GM23338 (cell line): ENCODE measurements at regions not wholly inside any gene's neighbourhood (a gene's known extent, or its start where the extent isn't known, plus 50 kb on each side); places are given as distances from the start of the nearest gene placed in this dataset.

Source experiments
- ATAC-seq: fragments of 200-7000 bp; cut with Tn5 transposase; 3 replicates; pipeline ENCODE4 v1.9.1; 2020
- DNase-seq: peaks from one replicate; pipeline ENCODE4 v3.0.0-alpha.2; 2015; ENCODE audit warnings: low spot score
- H2AFZ ChIP-seq: fragments of 200-600 bp; sonication (generic); 2 replicates; pipeline ENCODE4 v1.8.0; 2016; ENCODE audit warnings: antibody characterized with exemption, mild to moderate bottlenecking, moderate library complexity
- H3F3A ChIP-seq: fragments of 200-600 bp; sonication (generic); replicated peaks from 2 replicates; pipeline ENCODE4 v1.8.0; 2017; ENCODE audit warnings: antibody characterized with exemption, mixed run types, low read depth
- H3K27ac ChIP-seq: fragments of 200-600 bp; sonication (generic); 2 replicates; pipeline ENCODE4 v1.6.1; 2016; ENCODE audit warnings: low read depth
- H3K27me3 ChIP-seq: fragments of 200-600 bp; sonication (generic); 2 replicates; pipeline ENCODE4 v1.8.0; 2016; ENCODE audit warnings: mild to moderate bottlenecking, mixed run types, moderate library complexity; ENCODE audit not compliant: insufficient read depth
- H3K36me3 ChIP-seq: fragments of 200-600 bp; sonication (generic); 2 replicates; pipeline ENCODE4 v1.8.0; 2016; ENCODE audit warnings: mild to moderate bottlenecking; ENCODE audit not compliant: insufficient read depth
- H3K4me1 ChIP-seq: fragments of 200-600 bp; sonication (generic); 2 replicates; pipeline ENCODE4 v1.8.0; 2016; ENCODE audit warnings: mild to moderate bottlenecking, moderate library complexity; ENCODE audit not compliant: insufficient read depth
- H3K4me2 ChIP-seq: fragments of 200-600 bp; sonication (generic); 2 replicates; pipeline ENCODE4 v1.7.1; 2017; ENCODE audit warnings: mixed run types
- H3K4me3 ChIP-seq: fragments of 200-600 bp; sonication (generic); 2 replicates; pipeline ENCODE4 v1.6.1; 2016; ENCODE audit warnings: mixed run types
- H3K79me2 ChIP-seq: fragments of 200-600 bp; sonication (generic); replicated peaks from 2 replicates; pipeline ENCODE4 v1.8.0; 2017; ENCODE audit warnings: mild to moderate bottlenecking; ENCODE audit not compliant: insufficient read depth
- H3K9me2 ChIP-seq: fragments of 200-600 bp; sonication (generic); 2 replicates; pipeline ENCODE4 v1.8.0; 2017; ENCODE audit not compliant: insufficient read depth
- H4K20me1 ChIP-seq: fragments of 200-600 bp; sonication (generic); replicated peaks from 2 replicates; pipeline ENCODE4 v1.8.0; 2017; ENCODE audit warnings: mild to moderate bottlenecking; ENCODE audit not compliant: insufficient read depth
- H3K27ac Mint-ChIP-seq: 2 replicates; pipeline ENCODE4 v1.8.0; 2020; ENCODE audit warnings: inconsistent platforms, mild to moderate bottlenecking, moderate library complexity, mixed read lengths
- H3K27me3 Mint-ChIP-seq: 3 replicates; pipeline ENCODE4 v1.8.0; 2022; ENCODE audit warnings: low read depth, mild to moderate bottlenecking, moderate library complexity, mixed read lengths, inconsistent platforms; ENCODE audit not compliant: insufficient read depth, poor library complexity
- H3K36me3 Mint-ChIP-seq: 3 replicates; pipeline ENCODE4 v1.8.0; 2021; ENCODE audit warnings: low read depth, mild to moderate bottlenecking, inconsistent platforms, moderate library complexity, mixed read lengths
- H3K4me1 Mint-ChIP-seq: 3 replicates; pipeline ENCODE4 v1.8.0; 2020; ENCODE audit warnings: mild to moderate bottlenecking, inconsistent platforms, mixed read lengths
- H3K4me3 Mint-ChIP-seq: 3 replicates; pipeline ENCODE4 v1.8.0; 2021; ENCODE audit warnings: moderate library complexity, mild to moderate bottlenecking, inconsistent platforms, mixed read lengths
- H3K9me3 Mint-ChIP-seq: 3 replicates; pipeline ENCODE4 v1.8.0; 2020; ENCODE audit warnings: moderate library complexity, mild to moderate bottlenecking, inconsistent platforms, mixed read lengths
- CREB1 ChIP-seq: fragments of 250-450 bp; sonication (Bioruptor Pico); IDR thresholded peaks from 2 replicates; pipeline ENCODE4 v1.5.0; 2020; ENCODE audit warnings: low read depth, mild to moderate bottlenecking, moderate library complexity
- CTCF ChIP-seq, 2 experiments: fragments of 200-600 bp in 1 of 2; sonication (generic) in 1 of 2; conservative IDR thresholded peaks; 2 replicates each; pipeline versions ENCODE4 v1.5.1 to v1.6.1; 2016 to 2017; ENCODE audit warnings: antibody characterized with exemption in 2 of 2, low read depth in 2 of 2, mild to moderate bottlenecking in 2 of 2, moderate library complexity in 1 of 2
- ETS1 ChIP-seq: IDR thresholded peaks from 2 replicates; pipeline ENCODE4 v1.6.1; 2016; ENCODE audit warnings: antibody characterized with exemption
- EZH2 ChIP-seq: fragments of 200-600 bp; sonication (generic); IDR thresholded peaks from one replicate; pipeline ENCODE4 v1.8.0; 2017; ENCODE audit warnings: antibody characterized with exemption, mild to moderate bottlenecking, low read depth; ENCODE audit not compliant: unreplicated experiment
- EZH2phosphoT487 ChIP-seq: fragments of 200-600 bp; sonication (generic); IDR thresholded peaks from one replicate; pipeline ENCODE4 v1.8.1; 2018; ENCODE audit warnings: antibody characterized with exemption; ENCODE audit not compliant: unreplicated experiment
- JUNB ChIP-seq: IDR thresholded peaks from one replicate; pipeline ENCODE4 v1.6.1; 2016; ENCODE audit warnings: antibody characterized with exemption; ENCODE audit not compliant: unreplicated experiment
- NANOG ChIP-seq: IDR thresholded peaks from 2 replicates; pipeline ENCODE4 v1.6.1; 2016; ENCODE audit warnings: antibody characterized with exemption, borderline replicate concordance
- POLR2AphosphoS5 ChIP-seq: IDR thresholded peaks from 2 replicates; pipeline ENCODE4 v1.6.1; 2016; ENCODE audit warnings: antibody characterized with exemption, low read depth
- REST ChIP-seq: IDR thresholded peaks from one replicate; pipeline ENCODE4 v1.6.1; 2018; ENCODE audit warnings: antibody characterized with exemption; ENCODE audit not compliant: unreplicated experiment
- ZNF331 ChIP-seq: fragments of 250-450 bp; sonication (Bioruptor Pico); IDR thresholded peaks from 2 replicates; pipeline ENCODE4 v1.5.0; 2020; ENCODE audit warnings: low read depth, mild to moderate bottlenecking, moderate library complexity
- ZNF462 ChIP-seq: fragments of 250-450 bp; sonication (Bioruptor Pico); IDR thresholded peaks from 2 replicates; pipeline ENCODE4 v1.5.0; 2020; ENCODE audit warnings: mild to moderate bottlenecking, moderate library complexity

- TF ChIP-seq ZNF462 (CRISPR knock-in tag) = no peak
- no peak for TF ChIP-seq EZH2
- no peak for TF ChIP-seq EZH2phosphoT487
These were observed 93.5 kb upstream of the FZD10 start (continued) for GRCh38 chr12:130068741-130069140.

- Mint-ChIP-seq H3K27ac (no peak overlapping the region), H3K27me3 (no peaks in the 10 kb centered on the region), H3K36me3 (peaks cover 48% of the 10 kb centered on the region), H3K4me3 (no peak overlapping the region), H3K4me1 (no peaks in the 10 kb centered on the region), H3K9me3 (peaks cover 100% of the 10 kb centered on the region)
- no peak overlapping the region for H2AFZ ChIP-seq
- H3K27me3 ChIP-seq = 0 out of 2 replicates have a peak, but pooled peaks cover 7% of the 10 kb centered on the region
- H3K4me2 ChIP-seq = no peak overlapping the region
- no peak for ATAC-seq
- H3K9me2 ChIP-seq = no peaks in the 10 kb centered on the region
- H3K36me3 ChIP-seq = no peaks in the 10 kb centered on the region
- H3F3A ChIP-seq = no peaks in the 10 kb centered on the region
- no peak overlapping the region for H3K4me3 ChIP-seq
- no peak for DNase-seq
- H3K4me1 ChIP-seq = no peaks in the 10 kb centered on the region
- no peak overlapping the region for H3K27ac ChIP-seq
- no peaks in the 10 kb centered on the region for H3K79me2 ChIP-seq
- no peaks in the 10 kb centered on the region for H4K20me1 ChIP-seq
- no peak for TF ChIP-seq REST
- TF ChIP-seq EZH2 = no peak
- no peak for TF ChIP-seq ETS1
- TF ChIP-seq NANOG = no peak
- no peak for TF ChIP-seq ZNF331 (CRISPR knock-in tag)
- TF ChIP-seq POLR2AphosphoS5 = no peak
- no peak for TF ChIP-seq CREB1 (CRISPR knock-in tag)
- TF ChIP-seq JUNB = no peak
- no peak for TF ChIP-seq CTCF (conservative IDR thresholded peaks at IDR 0.05; ENCODE audit: low read depth in 2 of 2)
- TF ChIP-seq EZH2phosphoT487 = no peak
These were observed 92.1 kb upstream of the FZD10 start for GRCh38 chr12:130070126-130070611.
